PC-9 (cell line): ENCODE measurements at regions not wholly inside any gene's neighbourhood (a gene's known extent, or its start where the extent isn't known, plus 50 kb on each side); places are given as distances from the start of the nearest gene placed in this dataset.

Source experiments
- EZH2 ChIP-seq: fragments of 200-600 bp; sonication (generic); IDR thresholded peaks from 2 replicates; pipeline ENCODE4 v1.8.0; 2017; ENCODE audit warnings: antibody characterized with exemption, low read depth
- TF ChIP-seq, protein P1 (sequence below): fragments of 200-600 bp; sonication (generic); conservative IDR thresholded peaks from 2 replicates; pipeline ENCODE4 v1.6.1; 2017; ENCODE audit warnings: mixed run types, antibody characterized with exemption, mild to moderate bottlenecking, moderate library complexity

DNA sequence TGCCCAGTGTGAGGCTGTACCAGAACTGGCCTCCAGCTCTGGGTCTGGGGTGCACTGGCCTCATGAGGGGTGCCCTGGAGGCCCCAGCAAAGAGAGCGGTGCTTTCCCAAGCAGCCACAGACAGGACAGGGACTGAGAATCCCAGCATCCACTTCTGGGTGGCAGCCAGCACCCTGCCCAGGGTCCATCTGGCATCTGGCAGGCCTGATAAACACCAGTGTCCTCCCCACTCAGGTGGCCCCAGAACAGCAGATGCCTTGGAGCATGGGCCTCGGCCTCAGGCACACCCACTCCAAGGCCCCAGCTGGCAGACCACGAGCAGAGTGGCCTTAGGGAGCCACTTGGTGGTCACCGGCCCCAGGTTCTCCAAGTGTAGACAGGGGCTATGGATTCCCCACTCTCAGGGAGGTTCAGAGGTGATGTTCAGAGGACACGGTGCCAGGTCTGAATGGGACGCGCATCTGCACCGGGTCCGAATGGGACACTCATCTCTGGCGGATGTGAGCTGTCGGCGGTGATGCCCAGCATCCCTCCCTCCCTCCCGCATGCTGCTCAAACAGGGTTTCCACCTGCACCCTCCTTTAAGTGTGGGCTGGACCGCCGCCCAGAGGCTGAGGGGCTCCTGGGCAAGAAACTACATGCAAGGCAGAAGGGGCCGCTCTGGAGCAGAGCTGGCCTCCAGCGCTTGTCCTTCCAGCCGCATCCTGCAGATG, 82.2 kb upstream of the GPC1 start:
- TF ChIP-seq, protein P1, sequence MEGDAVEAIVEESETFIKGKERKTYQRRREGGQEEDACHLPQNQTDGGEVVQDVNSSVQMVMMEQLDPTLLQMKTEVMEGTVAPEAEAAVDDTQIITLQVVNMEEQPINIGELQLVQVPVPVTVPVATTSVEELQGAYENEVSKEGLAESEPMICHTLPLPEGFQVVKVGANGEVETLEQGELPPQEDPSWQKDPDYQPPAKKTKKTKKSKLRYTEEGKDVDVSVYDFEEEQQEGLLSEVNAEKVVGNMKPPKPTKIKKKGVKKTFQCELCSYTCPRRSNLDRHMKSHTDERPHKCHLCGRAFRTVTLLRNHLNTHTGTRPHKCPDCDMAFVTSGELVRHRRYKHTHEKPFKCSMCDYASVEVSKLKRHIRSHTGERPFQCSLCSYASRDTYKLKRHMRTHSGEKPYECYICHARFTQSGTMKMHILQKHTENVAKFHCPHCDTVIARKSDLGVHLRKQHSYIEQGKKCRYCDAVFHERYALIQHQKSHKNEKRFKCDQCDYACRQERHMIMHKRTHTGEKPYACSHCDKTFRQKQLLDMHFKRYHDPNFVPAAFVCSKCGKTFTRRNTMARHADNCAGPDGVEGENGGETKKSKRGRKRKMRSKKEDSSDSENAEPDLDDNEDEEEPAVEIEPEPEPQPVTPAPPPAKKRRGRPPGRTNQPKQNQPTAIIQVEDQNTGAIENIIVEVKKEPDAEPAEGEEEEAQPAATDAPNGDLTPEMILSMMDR, result no peak
- no peak for TF ChIP-seq EZH2
